Epithelial cell of proximal tubule (primary cell): ENCODE measurements at regions not wholly inside any gene's neighbourhood (a gene's known extent, or its start where the extent isn't known, plus 50 kb on each side); places are given as distances from the start of the nearest gene placed in this dataset.
"Not testable (repeated sequence)": the region's sequence is repeated elsewhere in the genome, so short reads cannot be mapped to it uniquely, and the experiment has no call there.

Experiments
- DNase-seq: peaks from one replicate; pipeline ENCODE4 v3.0.0-alpha.2; 2011; ENCODE audit warnings: low read depth
- H3K4me3 ChIP-seq: 2 replicates; pipeline ENCODE4 v1.5.1; 2011; ENCODE audit warnings: low read depth, mild to moderate bottlenecking, low read length
- TF ChIP-seq, protein P1 (sequence below): conservative IDR thresholded peaks from 2 replicates; pipeline ENCODE4 v1.5.1; 2012; ENCODE audit warnings: low read depth, mild to moderate bottlenecking, low read length

DNA sequence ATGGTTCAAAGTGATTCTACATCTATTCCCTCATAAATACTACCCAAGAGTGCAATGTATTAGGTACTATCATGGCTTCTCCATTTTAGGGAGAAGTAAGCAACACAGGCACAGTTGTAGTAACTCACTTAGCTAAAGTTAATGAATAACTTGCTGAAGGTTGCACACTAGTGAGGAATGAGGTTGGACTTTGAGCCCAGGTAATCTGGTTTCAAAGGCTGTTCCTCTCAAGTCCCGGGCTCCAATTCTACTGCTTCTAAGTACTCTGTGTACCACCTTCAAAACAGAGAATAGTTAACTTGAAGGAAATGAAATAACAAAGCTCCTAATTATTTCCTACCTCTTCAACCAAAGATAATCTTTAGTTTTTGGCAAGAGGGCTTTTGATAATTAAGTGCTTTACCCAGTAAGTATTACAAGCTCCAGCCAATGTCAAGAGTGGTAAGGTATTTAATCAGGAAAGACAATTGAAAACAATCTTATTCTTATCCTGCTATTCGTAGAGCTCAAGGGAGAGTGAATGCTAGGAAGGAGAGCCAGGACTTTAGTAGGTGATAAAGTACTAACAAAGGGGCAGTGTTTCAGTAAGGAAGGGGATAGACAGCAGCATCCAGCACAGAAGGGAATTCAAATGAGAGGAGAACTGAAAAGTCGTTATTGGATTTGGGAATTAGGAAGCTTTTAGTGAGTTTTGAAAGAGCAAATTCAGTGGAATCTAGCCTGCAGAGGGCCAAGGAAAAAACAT lies 158.2 kb upstream of the PTPRZ1 start:
- TF ChIP-seq, protein P1, sequence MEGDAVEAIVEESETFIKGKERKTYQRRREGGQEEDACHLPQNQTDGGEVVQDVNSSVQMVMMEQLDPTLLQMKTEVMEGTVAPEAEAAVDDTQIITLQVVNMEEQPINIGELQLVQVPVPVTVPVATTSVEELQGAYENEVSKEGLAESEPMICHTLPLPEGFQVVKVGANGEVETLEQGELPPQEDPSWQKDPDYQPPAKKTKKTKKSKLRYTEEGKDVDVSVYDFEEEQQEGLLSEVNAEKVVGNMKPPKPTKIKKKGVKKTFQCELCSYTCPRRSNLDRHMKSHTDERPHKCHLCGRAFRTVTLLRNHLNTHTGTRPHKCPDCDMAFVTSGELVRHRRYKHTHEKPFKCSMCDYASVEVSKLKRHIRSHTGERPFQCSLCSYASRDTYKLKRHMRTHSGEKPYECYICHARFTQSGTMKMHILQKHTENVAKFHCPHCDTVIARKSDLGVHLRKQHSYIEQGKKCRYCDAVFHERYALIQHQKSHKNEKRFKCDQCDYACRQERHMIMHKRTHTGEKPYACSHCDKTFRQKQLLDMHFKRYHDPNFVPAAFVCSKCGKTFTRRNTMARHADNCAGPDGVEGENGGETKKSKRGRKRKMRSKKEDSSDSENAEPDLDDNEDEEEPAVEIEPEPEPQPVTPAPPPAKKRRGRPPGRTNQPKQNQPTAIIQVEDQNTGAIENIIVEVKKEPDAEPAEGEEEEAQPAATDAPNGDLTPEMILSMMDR = no peak
- peak; percentile 6 for DNase-seq
- H3K4me3 ChIP-seq = no peak overlapping the region

DNA sequence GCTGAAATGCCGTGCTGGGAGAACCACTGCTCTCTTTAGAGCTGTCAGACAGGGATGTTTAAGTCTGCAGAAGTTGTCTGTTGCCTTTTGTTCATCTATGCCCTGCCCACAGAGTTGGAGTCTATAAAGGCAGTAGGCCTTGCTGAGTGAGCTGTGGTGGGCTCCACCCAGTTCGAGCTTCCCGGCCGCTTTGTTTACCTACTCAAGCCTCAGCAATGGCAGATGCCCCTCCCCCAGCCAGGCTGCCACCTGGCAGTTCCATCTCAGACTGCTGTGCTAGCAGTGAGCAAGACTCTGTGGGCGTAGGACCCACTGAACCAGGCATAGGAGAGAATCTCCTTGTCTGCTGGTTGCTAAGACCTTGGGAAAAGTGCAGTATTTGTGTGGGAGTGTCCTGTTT lies 160.0 kb upstream of the PTPRZ1 start:
- not testable (repeated sequence) for H3K4me3 ChIP-seq, DNase-seq

DNA sequence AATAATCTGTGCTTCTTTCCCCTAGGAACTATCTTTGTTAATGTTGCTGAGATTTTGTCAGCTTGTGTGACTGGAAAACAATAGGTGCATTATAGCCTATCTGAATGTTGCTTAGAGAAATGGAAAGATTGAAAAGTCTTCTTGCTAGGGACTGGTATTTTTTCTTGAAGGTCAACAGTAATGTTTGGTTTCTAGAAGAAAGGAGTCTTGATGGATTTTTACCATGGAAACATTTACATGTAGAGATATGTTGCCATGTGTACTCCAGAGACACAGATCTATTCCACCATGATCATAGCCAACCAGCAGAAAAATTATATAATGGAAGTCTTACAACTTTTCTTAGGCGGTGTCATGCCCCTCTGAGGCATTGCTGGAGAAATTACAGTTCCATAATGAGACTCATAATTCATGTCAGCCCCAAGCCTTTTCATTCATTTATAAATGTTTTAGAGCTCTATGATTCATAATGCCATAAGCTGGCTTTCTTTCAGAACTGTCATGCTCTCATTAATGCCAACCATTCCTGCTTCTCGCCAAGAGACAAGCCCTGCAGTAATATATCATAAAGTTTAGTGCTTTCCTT lies 175.1 kb upstream of the PTPRZ1 start:
- DNase-seq = no peak
- TF ChIP-seq, protein P1 = no peak
- no peak overlapping the region for H3K4me3 ChIP-seq

DNA sequence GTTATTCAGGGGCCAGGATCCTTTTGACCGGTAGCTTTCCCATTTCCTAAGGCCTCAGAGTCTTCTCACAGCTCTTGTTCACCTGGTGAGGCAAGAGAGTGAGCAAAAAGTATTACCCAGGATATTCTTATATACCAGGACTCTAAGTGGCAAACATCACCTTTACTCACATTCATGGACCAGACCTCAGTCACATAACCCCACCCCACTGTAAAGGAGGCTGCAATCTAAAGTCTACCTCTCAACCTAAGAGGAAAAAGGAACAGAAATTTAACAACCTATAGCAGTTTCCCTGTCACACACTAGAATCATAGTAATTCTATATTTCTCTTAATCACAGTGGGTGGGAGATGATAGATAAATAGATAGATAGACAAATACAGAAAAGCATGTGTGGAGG lies 176.0 kb upstream of the PTPRZ1 start:
- no peak for DNase-seq
- TF ChIP-seq, protein P1 = no peak
- H3K4me3 ChIP-seq = no peak overlapping the region

DNA sequence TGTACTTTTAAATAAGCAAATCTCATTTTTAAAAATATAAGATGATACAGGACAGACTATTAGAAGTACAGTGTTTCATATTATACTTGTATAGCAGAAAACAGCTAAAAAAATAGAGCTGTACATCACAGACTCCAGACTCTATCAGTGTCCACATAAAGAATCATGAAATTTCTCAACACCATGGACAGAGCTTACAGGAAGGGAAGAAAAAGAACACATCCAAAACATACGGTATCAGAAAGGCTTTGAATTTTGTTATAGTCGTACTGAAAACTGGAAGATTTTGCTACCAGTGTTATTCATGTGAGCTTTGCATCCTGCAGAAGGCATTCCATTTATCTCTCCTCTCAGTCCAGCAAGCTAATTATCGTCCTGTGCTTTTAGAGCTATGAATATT lies 183.2 kb upstream of the PTPRZ1 start:
- DNase-seq = no peak
- H3K4me3 ChIP-seq = no peak overlapping the region
- TF ChIP-seq, protein P1 = no peak

DNA sequence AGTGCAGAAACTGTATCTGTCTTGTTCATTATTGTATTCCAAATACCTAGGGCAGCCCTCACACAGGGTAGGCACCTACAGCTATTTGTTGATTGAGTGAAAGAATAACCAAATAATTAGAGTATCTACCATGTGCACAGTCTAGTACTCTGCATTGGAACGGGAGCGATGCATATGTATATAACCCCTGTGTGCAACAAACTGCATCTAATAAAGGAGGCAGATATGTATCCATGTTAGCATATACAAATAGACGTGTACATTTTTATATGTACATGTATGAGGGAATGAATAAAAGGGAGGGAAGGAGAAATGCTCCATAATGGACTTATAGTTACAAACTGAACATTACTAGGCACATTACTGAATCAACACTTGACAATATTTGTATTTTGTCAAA lies 191.3 kb upstream of the PTPRZ1 start:
- H3K4me3 ChIP-seq = no peak overlapping the region
- DNase-seq = no peak
- TF ChIP-seq, protein P1 = no peak

DNA sequence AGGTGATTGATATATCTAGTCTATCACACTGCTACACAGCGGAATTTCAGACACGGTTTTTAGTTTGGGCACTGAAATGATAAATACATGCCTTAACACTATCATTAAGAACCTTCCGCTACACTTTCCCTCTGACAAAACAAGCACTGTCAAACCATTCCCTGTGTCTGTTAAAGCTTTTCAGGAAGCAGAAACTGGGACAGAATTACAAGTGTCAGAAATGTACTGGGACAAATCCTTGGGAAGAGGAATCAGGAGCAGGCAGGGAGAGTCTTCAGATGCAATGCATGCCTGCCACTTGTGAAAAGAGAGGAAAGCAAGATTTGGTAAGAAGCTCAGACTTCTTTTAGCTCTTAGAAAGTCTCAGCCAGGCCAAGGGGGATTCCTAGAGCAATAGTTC lies 196.8 kb upstream of the PTPRZ1 start:
- H3K4me3 ChIP-seq = no peak overlapping the region
- DNase-seq = no peak
- TF ChIP-seq, protein P1 = no peak

DNA sequence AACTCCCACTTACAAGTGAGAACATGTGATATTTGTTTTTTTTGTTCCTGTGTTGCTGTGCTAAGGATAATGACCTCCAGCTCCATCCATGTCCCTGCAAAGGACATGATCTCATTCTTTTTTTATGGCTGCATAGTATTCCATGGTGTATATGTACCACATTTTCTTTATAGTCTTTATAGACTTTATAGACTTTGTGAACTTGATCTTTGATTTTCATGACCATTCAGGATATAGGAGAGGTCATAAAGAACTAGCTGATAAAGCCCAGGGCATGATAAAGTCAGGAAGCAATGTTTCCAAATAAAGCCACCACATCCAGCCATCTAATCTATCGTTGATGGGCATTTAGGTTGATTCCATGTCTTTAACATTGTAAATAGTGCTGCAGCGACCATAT lies 198.5 kb upstream of the PTPRZ1 start:
- not testable (repeated sequence) for DNase-seq, H3K4me3 ChIP-seq
